GM21423 (cell line): ENCODE measurements at regions not wholly inside any gene's neighbourhood (a gene's known extent, or its start where the extent isn't known, plus 50 kb on each side); places are given as distances from the start of the nearest gene placed in this dataset.

Source experiments
- ATAC-seq: cut with Tn5 transposase; IDR thresholded peaks from one replicate; pipeline ENCODE4 v1.9.1; 2021; ENCODE audit warnings: mild to moderate bottlenecking, moderate library complexity; ENCODE audit not compliant: unreplicated experiment

GRCh38 chr4:134024251-134024650 is 177.3 kb downstream of the PABPC4L start:
- no peak for ATAC-seq

- ATAC-seq = no peak
Observed at GRCh38 chr4:134019657-134020056, 181.9 kb downstream of the PABPC4L start.

DNA sequence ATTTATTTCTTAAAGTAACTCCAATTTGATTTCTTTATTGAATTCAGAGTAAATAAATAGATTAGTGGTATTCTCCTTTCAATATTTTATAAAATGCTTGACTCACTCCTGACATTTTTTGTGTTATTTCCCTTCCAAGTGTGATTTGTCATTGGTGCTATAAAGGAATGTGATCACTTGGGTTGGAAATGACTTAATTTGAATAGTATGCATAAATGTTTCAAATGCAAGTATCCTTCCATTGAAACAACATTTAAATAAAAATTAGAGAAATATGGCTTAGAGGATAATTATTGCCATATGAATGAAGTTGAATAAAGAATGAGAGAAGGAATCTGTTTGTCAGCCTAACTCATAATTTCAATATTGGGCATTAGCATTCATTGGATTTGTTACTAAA is 182.7 kb downstream of the PABPC4L start:
- ATAC-seq = no peak

- no peak for ATAC-seq
Observed at GRCh38 chr4:134001057-134001456, 200.5 kb downstream of the PABPC4L start.

DNA sequence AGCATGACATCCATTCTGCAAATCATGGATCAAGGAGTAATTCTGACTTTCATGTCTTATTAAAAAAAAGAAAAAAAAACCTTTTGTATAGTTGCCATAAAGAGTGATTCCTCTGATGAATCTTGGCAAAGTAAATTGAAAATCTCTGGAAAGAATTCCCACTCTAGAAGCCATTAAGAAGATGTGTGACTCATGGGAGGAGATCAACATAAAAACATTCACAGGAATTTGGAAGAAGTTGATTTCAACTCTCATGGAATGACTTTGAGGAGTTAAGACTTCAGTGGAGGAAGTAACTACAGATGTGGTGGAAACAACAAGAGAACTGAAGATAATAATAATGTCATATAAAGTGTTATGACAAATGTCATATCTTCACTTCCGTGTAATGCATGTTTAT is 204.2 kb downstream of the PABPC4L start:
- ATAC-seq = no peak

DNA sequence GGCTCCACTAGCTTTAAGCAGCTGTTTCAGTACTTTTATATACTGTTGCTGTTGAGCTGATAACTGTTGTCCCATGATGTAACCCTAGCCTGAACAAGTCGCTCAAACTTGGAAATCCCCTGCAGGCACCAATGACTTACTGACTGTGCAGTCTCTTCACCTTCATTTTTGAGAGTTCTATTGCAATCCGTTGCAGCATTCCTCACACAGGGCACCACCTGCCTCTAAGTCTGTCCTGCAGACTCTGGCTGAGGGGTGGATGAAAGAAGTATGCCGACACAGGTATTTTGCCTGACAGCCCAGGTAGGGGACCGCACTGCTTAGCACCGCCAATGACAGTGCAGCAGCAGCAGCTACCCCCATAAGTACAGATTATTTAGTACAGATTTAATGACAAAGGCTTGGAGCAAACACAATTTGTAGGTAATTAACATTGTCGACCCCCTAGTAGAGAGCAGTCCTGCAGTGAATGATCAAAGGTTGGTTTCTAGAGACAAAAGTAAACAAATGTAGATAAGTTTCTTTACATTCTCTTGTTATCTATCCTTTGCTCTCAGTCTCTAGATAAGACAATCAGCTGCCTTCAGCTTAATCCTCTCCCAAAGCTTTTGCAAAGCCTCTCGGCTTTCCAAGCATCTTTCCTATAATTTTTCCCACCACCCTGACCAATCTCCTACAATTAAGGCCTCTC is 205.0 kb downstream of the PABPC4L start:
- no peak for ATAC-seq

DNA sequence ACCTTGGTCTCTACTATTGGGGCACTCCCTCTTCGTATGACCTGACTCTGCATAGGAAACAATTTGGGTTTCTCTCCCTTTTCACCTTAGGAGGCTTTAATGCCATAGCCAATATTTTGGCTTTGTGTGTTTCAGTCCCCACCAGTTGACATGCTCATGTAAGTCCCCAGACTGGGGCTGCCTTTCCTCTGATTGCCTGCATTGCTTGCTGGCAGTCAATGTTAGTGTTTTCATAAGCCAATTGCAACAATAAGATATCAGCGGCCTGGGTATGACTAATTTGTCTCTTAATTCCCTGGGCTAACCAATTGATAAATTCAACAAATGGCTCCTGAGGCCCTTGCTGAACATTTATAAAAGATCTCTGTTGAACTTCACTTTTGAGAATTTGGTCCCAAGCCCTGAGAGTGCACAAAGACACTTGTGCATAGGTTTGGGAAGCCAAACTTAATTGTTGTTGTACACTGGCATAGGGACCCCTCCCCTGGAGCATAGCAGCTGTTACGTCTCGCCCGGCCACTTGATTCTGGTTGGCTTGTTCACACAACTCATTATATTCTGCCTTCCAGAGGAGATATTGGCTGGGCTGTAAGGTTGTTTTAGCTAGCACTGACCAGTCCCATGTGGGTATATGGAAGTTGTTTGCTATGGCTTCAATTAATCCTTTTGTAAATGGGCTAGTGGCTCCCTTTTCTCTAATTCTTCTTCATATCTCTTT is 206.2 kb downstream of the PABPC4L start:
- no peak for ATAC-seq

GRCh38 chr4:133982533-133983224 is 218.9 kb downstream of the PABPC4L start:
- no peak for ATAC-seq

GRCh38 chr4:133981327-133981726 is 220.3 kb downstream of the PABPC4L start:
- no peak for ATAC-seq

GRCh38 chr4:133972586-133972985 is 229.0 kb downstream of the PABPC4L start:
- no peak for ATAC-seq

DNA sequence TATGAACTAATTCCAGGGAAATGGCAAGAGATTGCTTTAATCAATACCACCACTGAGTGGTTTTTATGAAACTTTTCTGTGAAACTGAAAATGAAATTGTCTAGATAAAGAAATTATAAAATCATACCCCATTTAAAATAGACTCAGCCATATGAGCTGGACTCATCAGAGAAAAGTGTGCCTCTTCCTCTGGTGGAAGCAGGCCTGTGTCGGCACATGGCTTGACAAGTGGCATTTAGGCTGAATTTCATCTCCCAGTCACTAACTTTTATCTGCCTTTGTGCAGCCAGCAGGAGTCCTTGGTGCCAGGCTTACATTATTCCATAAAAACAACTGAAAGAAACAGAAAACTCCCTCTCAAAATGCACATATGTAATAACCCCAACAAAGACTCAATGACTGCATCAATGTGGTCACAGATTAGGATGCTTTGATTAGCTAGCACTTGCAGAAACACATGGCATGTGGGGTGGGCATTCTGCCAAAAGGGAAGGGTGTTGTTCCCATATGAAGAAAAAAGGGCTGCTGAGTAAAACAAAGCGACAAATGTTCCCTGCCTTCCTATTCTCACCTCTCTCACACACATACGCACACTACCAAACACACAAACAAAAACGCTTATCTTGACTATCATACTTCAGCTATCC is 232.3 kb downstream of the PABPC4L start:
- ATAC-seq = no peak

- no peak for ATAC-seq
Observed at GRCh38 chr4:133968174-133968573, 233.4 kb downstream of the PABPC4L start.

DNA sequence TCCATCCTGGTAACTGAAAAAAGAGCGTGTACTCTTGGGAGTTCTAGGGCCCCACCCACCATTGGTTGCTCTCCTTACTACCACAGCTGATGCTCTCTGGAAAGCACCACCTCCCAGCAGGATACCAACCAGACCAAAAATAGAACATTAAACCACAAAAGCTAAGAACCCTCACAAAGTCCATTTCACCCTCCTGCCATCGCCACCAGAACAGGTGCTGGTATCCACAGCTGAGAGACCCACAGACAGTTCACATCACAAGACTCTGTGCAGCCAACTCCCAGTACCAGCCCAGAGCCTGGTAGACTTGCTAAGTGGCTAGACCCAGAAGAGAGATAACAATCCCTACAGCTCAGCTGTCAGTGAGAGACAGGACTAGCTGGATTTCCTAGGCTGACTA is 240.6 kb downstream of the PABPC4L start:
- no peak for ATAC-seq

- ATAC-seq = no peak
Observed at GRCh38 chr4:133943081-133943480, 258.5 kb downstream of the PABPC4L start.

DNA sequence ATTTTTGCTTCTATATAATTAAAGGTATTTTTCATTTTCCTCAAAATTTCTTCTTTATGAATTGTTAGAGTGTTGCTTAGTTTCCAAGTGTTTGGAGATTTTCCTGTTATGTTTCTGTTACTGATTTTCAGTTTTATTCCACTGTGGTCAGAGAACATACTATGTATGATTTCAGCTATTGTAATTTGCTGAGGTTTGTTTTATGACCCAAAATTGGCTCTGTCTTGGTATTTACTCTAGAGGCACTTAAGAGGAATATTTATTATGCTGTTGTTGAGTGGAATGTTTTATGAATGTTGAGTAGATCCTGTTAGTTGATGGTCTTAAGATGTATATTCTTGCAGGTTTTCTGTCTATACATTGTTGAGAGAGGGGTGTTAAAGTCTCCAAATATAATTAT is 263.5 kb downstream of the PABPC4L start:
- ATAC-seq = no peak

GRCh38 chr4:133929531-133930239 is 271.9 kb downstream of the PABPC4L start:
- no peak for ATAC-seq

DNA sequence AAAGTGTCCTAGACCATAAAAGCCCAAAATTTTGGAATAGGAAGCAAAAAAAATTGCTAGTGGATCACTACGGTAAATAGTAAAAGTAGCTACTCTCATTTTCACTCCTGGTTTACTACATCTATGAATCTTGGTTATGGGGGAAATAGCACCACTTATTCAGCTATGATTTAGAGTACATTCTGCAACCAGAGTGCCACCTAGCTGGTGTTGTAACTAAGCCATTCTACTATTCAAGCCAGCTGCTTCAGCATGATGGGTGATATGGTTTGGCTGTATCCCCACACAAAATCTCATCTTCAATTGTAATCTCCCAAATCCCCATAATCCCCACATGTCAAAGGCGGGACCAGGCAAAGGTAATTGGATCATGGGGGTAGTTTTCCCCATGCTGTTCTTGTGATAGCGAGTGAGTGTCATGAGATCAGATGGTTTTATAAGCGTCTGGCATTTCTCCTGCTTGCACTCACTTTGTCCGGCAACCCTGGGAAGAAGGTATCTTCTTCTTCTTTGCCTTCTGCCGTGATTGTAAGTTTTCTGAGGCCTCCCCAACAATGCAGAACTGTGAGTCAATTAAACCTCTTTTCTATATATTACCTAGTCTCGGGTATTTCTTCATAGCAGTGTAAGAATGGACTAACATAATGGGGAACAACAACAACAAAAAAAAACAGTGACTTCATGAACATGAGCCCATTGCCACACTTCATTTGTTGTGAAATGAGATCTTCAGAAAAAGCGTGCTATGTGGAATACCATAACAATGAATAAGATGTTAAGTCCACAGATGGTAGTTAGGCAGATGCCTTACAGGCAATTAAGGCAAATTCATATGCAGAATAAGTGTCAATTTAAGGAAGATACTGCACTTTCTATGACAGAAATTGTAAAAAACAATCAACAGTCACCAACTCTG is 280.1 kb downstream of the PABPC4L start:
- no peak for ATAC-seq

- ATAC-seq = no peak
Observed at GRCh38 chr4:133920236-133920635, 281.4 kb downstream of the PABPC4L start.

- ATAC-seq = no peak
Observed at GRCh38 chr4:133910165-133910564, 291.4 kb downstream of the PABPC4L start.

DNA sequence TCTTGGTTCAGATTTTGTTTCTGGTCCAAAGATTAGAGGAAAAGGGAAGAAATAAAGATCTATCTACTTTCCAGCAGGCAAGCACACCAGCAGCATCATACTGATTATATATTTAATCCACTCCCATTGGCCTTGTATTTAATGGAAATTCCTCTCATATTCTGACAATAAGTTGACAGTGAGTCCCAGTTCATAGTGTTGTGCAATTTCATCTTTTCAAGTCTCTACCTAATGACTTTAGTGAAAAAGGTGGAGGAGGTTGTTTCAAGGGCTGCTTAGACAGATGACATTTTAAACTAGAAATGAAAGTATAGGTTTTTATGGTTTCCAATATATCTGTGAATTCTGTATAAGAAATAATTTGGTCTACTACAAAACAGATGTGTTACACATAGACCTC is 298.6 kb downstream of the PABPC4L start:
- ATAC-seq = no peak
